ENCODE measurements at regions not wholly inside any gene's neighbourhood (a gene's known extent, or its start where the extent isn't known, plus 50 kb on each side); places are given as distances from the start of the nearest gene placed in this dataset.

DNA sequence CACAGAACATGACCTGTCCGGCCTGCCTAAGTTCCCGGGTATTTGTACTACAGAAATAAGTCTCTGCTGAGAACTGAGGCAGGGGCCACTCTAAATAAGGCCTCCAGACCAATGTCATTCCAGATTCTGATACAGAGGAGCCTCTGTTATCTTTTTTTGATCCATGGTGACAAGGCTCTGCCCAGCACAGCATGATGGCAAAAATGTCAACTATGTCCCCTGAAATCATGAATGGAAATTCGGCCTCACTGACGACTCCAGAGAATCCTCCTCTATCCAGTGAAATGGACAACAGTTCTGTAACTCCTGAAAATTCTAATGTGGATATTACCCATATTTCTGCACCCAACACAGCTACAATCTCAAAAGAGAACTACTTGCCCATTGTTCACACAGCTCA, 335.0 kb downstream of the DNAH5 start:
- H3K27me3 ChIP-seq (ENCODE audit: control insufficient read depth in 3 of 3, insufficient read depth in 3 of 3, low read length in 3 of 3), result no peaks in the 10 kb centered on the region
- FAIRE-seq (no peak), DNase-seq (no peak)
- H3K27ac ChIP-seq (ENCODE audit: low read depth in 1 of 3, low read length in 2 of 3), result no peak overlapping the region
- peaks cover 0 to 15% of the 10 kb centered on the region in 2 donors for H3K9me3 ChIP-seq (ENCODE audit: control insufficient read depth in 2 of 2, insufficient read depth in 1 of 2, low read depth in 1 of 2, low read length in 1 of 2)
- H3K4me3 ChIP-seq (ENCODE audit: low read depth in 1 of 3, low read length in 3 of 3), result no peak overlapping the region
- peaks cover 0 to 3% (median 1%) of the 10 kb centered on the region in 3 donors for H3K36me3 ChIP-seq (ENCODE audit: control insufficient read depth in 3 of 3, insufficient read depth in 2 of 3, low read depth in 1 of 3, low read length in 3 of 3)
- H3K4me1 ChIP-seq (ENCODE audit: control insufficient read depth in 3 of 3, insufficient read depth in 2 of 3, low read depth in 1 of 3, low read length in 2 of 3), result no peaks in the 10 kb centered on the region
- 87 to 90% (median 89%) methylated on average over 4 of the region's 4 CpGs for WGBS, 3 donors

DNA sequence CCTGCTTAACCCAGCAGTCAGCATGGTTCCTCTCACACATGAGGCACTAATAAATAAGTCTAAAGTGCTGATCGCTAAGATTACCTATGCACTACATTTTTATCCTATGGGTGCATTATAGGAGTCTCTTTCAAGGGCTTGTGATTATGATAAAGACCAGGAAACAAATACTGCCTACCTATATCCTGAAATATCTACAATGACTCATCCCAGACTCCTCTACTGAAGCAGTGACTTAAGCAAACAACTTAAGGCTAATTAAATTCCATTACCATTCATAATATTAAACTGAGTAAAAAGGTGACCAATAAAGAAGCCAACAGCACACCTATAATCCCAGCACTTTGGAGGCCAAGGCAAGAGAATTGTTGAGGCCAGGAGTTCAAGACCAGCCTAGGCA, 338.4 kb downstream of the DNAH5 start:
- H3K9me3 ChIP-seq (ENCODE audit: control insufficient read depth in 2 of 2, insufficient read depth in 1 of 2, low read depth in 1 of 2, low read length in 1 of 2), result peaks cover 0 to 3% of the 10 kb centered on the region in 2 donors
- peaks cover 0 to 3% (median 0%) of the 10 kb centered on the region in 3 donors for H3K36me3 ChIP-seq (ENCODE audit: control insufficient read depth in 3 of 3, insufficient read depth in 2 of 3, low read depth in 1 of 3, low read length in 3 of 3)
- H3K27ac ChIP-seq (ENCODE audit: low read depth in 1 of 3, low read length in 2 of 3), result no peak overlapping the region
- H3K4me3 ChIP-seq (ENCODE audit: low read depth in 1 of 3, low read length in 3 of 3), result no peak overlapping the region
- WGBS, 3 donors, result 24 to 66% (median 53%) methylated on average over 1 of the region's 1 CpG
- DNase-seq, result peak in 1 of 2 donors; percentile 83
- H3K4me1 ChIP-seq (ENCODE audit: control insufficient read depth in 3 of 3, insufficient read depth in 2 of 3, low read depth in 1 of 3, low read length in 2 of 3), result no peaks in the 10 kb centered on the region
- no peaks in the 10 kb centered on the region for H3K27me3 ChIP-seq (ENCODE audit: control insufficient read depth in 3 of 3, insufficient read depth in 3 of 3, low read length in 3 of 3)
- FAIRE-seq, result no peak

DNA sequence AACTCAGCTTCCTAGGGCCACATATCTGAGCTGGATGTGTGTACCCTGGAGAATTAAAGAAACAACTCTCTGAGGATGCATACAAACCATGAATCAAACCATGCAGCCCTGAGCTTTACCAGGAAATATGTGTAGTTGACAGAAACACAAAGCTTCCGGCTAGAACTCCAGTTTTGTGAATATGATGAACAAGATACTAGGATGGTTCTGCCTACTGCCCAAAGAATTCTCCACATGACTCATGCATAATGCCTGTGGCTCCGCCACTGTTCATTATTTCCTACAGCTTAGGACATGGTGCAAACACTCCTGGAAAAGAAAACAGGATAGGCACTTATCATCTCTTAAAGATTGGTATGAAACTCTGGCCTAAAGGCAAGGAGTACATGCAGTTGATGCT, 343.4 kb downstream of the DNAH5 start:
- Histone ChIP-seq H3K9me3 (ENCODE audit: control insufficient read depth in 2 of 2, insufficient read depth in 1 of 2, low read depth in 1 of 2, low read length in 1 of 2) (no peaks in the 10 kb centered on the region), H3K27me3 (ENCODE audit: control insufficient read depth in 3 of 3, insufficient read depth in 3 of 3, low read length in 3 of 3) (no peaks in the 10 kb centered on the region), H3K36me3 (ENCODE audit: control insufficient read depth in 3 of 3, insufficient read depth in 2 of 3, low read depth in 1 of 3, low read length in 3 of 3) (no peaks in the 10 kb centered on the region), H3K4me1 (ENCODE audit: control insufficient read depth in 3 of 3, insufficient read depth in 2 of 3, low read depth in 1 of 3, low read length in 2 of 3) (no peaks in the 10 kb centered on the region), H3K4me3 (ENCODE audit: low read depth in 1 of 3, low read length in 3 of 3) (no peak overlapping the region), H3K27ac (ENCODE audit: low read depth in 1 of 3, low read length in 2 of 3) (no peak overlapping the region)
- FAIRE-seq (no peak), DNase-seq (no peak)
- 83 to 92% (median 83%) methylated on average over 2 of the region's 2 CpGs for WGBS, 3 donors

DNA sequence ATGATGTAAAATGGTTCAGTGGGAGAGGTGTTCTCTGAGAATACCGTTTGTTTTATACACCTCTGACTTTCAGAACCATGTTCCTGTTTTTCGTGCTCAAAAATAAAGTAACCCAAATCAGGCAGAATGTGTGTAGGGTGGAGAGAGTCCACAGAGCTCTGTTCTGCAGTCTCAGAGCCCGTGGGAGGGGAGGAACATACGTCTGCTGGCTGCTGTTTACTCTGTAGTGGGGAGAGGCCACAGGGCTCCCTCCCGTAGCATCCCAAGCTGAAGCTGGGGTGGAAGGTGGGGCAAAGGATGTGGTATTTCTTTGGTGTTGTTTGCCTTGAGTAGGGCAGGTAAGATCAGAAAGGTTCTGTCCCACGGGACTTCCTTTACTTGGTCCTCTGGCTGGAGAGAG, 348.5 kb downstream of the DNAH5 start:
- Histone ChIP-seq H3K27ac (ENCODE audit: low read depth in 1 of 3, low read length in 2 of 3) (no peak overlapping the region), H3K4me3 (ENCODE audit: low read depth in 1 of 3, low read length in 3 of 3) (no peak overlapping the region), H3K9me3 (ENCODE audit: control insufficient read depth in 2 of 2, insufficient read depth in 1 of 2, low read depth in 1 of 2, low read length in 1 of 2) (peaks cover 0 to 1% of the 10 kb centered on the region in 2 donors), H3K36me3 (ENCODE audit: control insufficient read depth in 3 of 3, insufficient read depth in 2 of 3, low read depth in 1 of 3, low read length in 3 of 3) (no peaks in the 10 kb centered on the region), H3K4me1 (ENCODE audit: control insufficient read depth in 3 of 3, insufficient read depth in 2 of 3, low read depth in 1 of 3, low read length in 2 of 3) (no peaks in the 10 kb centered on the region), H3K27me3 (ENCODE audit: control insufficient read depth in 3 of 3, insufficient read depth in 3 of 3, low read length in 3 of 3) (no peaks in the 10 kb centered on the region)
- FAIRE-seq (no peak), DNase-seq (no peak)
- WGBS, 3 donors, result 41 to 77% (median 74%) methylated on average over 6 of the region's 6 CpGs

- FAIRE-seq (no peak), DNase-seq (peak in 1 of 2 donors; percentile 31)
- Histone ChIP-seq H3K4me3 (ENCODE audit: low read depth in 1 of 3, low read length in 3 of 3) (no peak overlapping the region), H3K9me3 (ENCODE audit: control insufficient read depth in 2 of 2, insufficient read depth in 1 of 2, low read depth in 1 of 2, low read length in 1 of 2) (peaks cover 0 to 1% of the 10 kb centered on the region in 2 donors), H3K27ac (ENCODE audit: low read depth in 1 of 3, low read length in 2 of 3) (no peak overlapping the region), H3K36me3 (ENCODE audit: control insufficient read depth in 3 of 3, insufficient read depth in 2 of 3, low read depth in 1 of 3, low read length in 3 of 3) (no peaks in the 10 kb centered on the region), H3K4me1 (ENCODE audit: control insufficient read depth in 3 of 3, insufficient read depth in 2 of 3, low read depth in 1 of 3, low read length in 2 of 3) (no peaks in the 10 kb centered on the region), H3K27me3 (ENCODE audit: control insufficient read depth in 3 of 3, insufficient read depth in 3 of 3, low read length in 3 of 3) (no peaks in the 10 kb centered on the region)
- 57 to 80% (median 64%) methylated on average over 1 of the region's 1 CpG for WGBS, 3 donors
Observed at GRCh38 chr5:13591621-13592020, 352.9 kb downstream of the DNAH5 start.

DNA sequence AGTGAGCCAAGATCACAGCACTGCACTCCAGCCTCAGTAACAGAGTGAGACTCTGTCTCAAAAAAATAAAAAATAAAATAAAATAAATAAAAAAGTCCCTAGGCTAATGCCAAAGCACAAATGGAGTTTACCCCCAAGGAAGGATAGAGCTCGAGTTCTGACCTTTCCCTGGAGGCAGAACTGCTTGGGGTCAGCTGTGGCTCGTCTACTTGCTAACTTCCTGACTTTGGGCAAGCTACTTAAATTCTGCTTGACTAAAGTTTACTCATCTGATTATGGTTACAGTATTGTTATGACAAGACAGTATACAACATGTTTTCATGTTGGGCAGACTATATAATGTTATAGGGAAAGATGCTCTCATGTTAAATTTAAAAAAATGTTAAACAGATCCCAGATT, 359.2 kb downstream of the DNAH5 start:
- DNase-seq (no peak), FAIRE-seq (no peak)
- no peaks in the 10 kb centered on the region for H3K36me3 ChIP-seq (ENCODE audit: control insufficient read depth in 3 of 3, insufficient read depth in 2 of 3, low read depth in 1 of 3, low read length in 3 of 3)
- no peak overlapping the region for H3K4me3 ChIP-seq (ENCODE audit: low read depth in 1 of 3, low read length in 3 of 3)
- no peak overlapping the region for H3K27ac ChIP-seq (ENCODE audit: low read depth in 1 of 3, low read length in 2 of 3)
- H3K4me1 ChIP-seq (ENCODE audit: control insufficient read depth in 3 of 3, insufficient read depth in 2 of 3, low read depth in 1 of 3, low read length in 2 of 3), result peaks cover 0 to 4% (median 2%) of the 10 kb centered on the region in 3 donors
- no peaks in the 10 kb centered on the region for H3K27me3 ChIP-seq (ENCODE audit: control insufficient read depth in 3 of 3, insufficient read depth in 3 of 3, low read length in 3 of 3)
- WGBS, 3 donors, result 49 to 61% (median 51%) methylated on average over 2 of the region's 2 CpGs
- H3K9me3 ChIP-seq (ENCODE audit: control insufficient read depth in 2 of 2, insufficient read depth in 1 of 2, low read depth in 1 of 2, low read length in 1 of 2), result no peaks in the 10 kb centered on the region

GRCh38 chr5:13581914-13582313, 362.6 kb downstream of the DNAH5 start:
- no peaks in the 10 kb centered on the region for H3K27me3 ChIP-seq (ENCODE audit: control insufficient read depth in 3 of 3, insufficient read depth in 3 of 3, low read length in 3 of 3)
- H3K27ac ChIP-seq (ENCODE audit: low read depth in 1 of 3, low read length in 2 of 3), result peak overlapping the region in 2 of 3 donors; percentile 11 to 49
- peaks cover 0 to 11% (median 6%) of the 10 kb centered on the region in 3 donors for H3K4me1 ChIP-seq (ENCODE audit: control insufficient read depth in 3 of 3, insufficient read depth in 2 of 3, low read depth in 1 of 3, low read length in 2 of 3)
- 35 to 68% (median 44%) methylated on average over 7 of the region's 7 CpGs for WGBS, 3 donors
- H3K36me3 ChIP-seq (ENCODE audit: control insufficient read depth in 3 of 3, insufficient read depth in 2 of 3, low read depth in 1 of 3, low read length in 3 of 3), result no peaks in the 10 kb centered on the region
- FAIRE-seq (no peak), DNase-seq (peak in 1 of 2 donors; percentile 40)
- H3K9me3 ChIP-seq (ENCODE audit: control insufficient read depth in 2 of 2, insufficient read depth in 1 of 2, low read depth in 1 of 2, low read length in 1 of 2), result peaks cover 0 to 4% of the 10 kb centered on the region in 2 donors
- H3K4me3 ChIP-seq (ENCODE audit: low read depth in 1 of 3, low read length in 3 of 3), result peak overlapping the region in 2 of 3 donors; percentile 7 to 41

DNA sequence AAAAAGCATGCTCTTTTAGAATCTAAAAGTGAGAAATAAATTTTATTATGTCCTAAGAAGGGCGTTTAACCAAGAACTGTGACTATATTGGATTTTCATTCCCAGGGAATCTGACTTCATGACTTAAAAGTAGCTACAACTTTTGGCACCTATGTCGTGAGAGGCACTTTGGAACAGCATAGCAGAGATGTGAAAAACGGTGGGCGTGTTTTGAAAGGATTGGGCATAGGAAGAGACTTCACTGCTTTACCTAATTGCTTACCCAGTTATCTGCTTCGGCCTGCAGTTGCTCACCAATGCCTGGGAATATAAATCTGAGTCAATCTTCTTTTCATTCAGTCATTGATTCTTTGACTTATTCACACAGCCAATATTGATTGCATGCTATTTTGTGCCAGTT, 363.4 kb downstream of the DNAH5 start:
- DNase-seq, result peak in 1 of 2 donors; percentile 6
- Histone ChIP-seq H3K27ac (ENCODE audit: low read depth in 1 of 3, low read length in 2 of 3) (peak overlapping the region in 1 of 3 donors; percentile 49), H3K9me3 (ENCODE audit: control insufficient read depth in 2 of 2, insufficient read depth in 1 of 2, low read depth in 1 of 2, low read length in 1 of 2) (peaks cover 0 to 4% of the 10 kb centered on the region in 2 donors), H3K4me3 (ENCODE audit: low read depth in 1 of 3, low read length in 3 of 3) (peak overlapping the region in 1 of 3 donors; percentile 41), H3K27me3 (ENCODE audit: control insufficient read depth in 3 of 3, insufficient read depth in 3 of 3, low read length in 3 of 3) (no peaks in the 10 kb centered on the region), H3K4me1 (ENCODE audit: control insufficient read depth in 3 of 3, insufficient read depth in 2 of 3, low read depth in 1 of 3, low read length in 2 of 3) (peaks cover 0 to 11% (median 6%) of the 10 kb centered on the region in 3 donors), H3K36me3 (ENCODE audit: control insufficient read depth in 3 of 3, insufficient read depth in 2 of 3, low read depth in 1 of 3, low read length in 3 of 3) (no peaks in the 10 kb centered on the region)
- 41 to 62% (median 51%) methylated on average over 5 of the region's 5 CpGs for WGBS, 3 donors
- no peak for FAIRE-seq

- no peaks in the 10 kb centered on the region for H3K27me3 ChIP-seq (ENCODE audit: control insufficient read depth in 3 of 3, insufficient read depth in 3 of 3, low read length in 3 of 3)
- H3K27ac ChIP-seq (ENCODE audit: low read depth in 1 of 3, low read length in 2 of 3), result peak overlapping the region in 1 of 3 donors; percentile 49
Observed at GRCh38 chr5:13580058-13580457, 364.4 kb downstream of the DNAH5 start.

More at GRCh38 chr5:13580058-13580457, 364.4 kb downstream of the DNAH5 start:
- FAIRE-seq, result no peak
- no peaks in the 10 kb centered on the region for H3K36me3 ChIP-seq (ENCODE audit: control insufficient read depth in 3 of 3, insufficient read depth in 2 of 3, low read depth in 1 of 3, low read length in 3 of 3)
- 26 to 61% (median 32%) methylated on average over 5 of the region's 5 CpGs for WGBS, 3 donors
- DNase-seq, result peak; percentile 67 to 81
- peak overlapping the region in 2 of 3 donors; percentile 4 to 41 for H3K4me3 ChIP-seq (ENCODE audit: low read depth in 1 of 3, low read length in 3 of 3)
- H3K9me3 ChIP-seq (ENCODE audit: control insufficient read depth in 2 of 2, insufficient read depth in 1 of 2, low read depth in 1 of 2, low read length in 1 of 2), result peaks cover 0 to 4% of the 10 kb centered on the region in 2 donors
- peaks cover 0 to 11% (median 6%) of the 10 kb centered on the region in 3 donors for H3K4me1 ChIP-seq (ENCODE audit: control insufficient read depth in 3 of 3, insufficient read depth in 2 of 3, low read depth in 1 of 3, low read length in 2 of 3)

Data from small intestine (tissue), 7 donors.